ENCODE measurements at regions not wholly inside any gene's neighbourhood (a gene's known extent, or its start where the extent isn't known, plus 50 kb on each side); places are given as distances from the start of the nearest gene placed in this dataset.

GRCh38 chr3:107142171-107142570 is 235.1 kb upstream of the CCDC54 start:
- H3K27ac ChIP-seq = no peak overlapping the region
- no peak for TF ChIP-seq CTCF (IDR thresholded peaks at IDR 0.05)
- no peak for TF ChIP-seq ZFX (IDR thresholded peaks at IDR 0.05; ENCODE audit: borderline replicate concordance)

GRCh38 chr3:107142786-107143575 is 234.3 kb upstream of the CCDC54 start:
- no peak overlapping the region for H3K27ac ChIP-seq
- no peak for TF ChIP-seq ZFX (IDR thresholded peaks at IDR 0.05; ENCODE audit: borderline replicate concordance)
- no peak for TF ChIP-seq CTCF (IDR thresholded peaks at IDR 0.05)

- TF ChIP-seq CTCF (IDR thresholded peaks at IDR 0.05) (no peak), ZFX (IDR thresholded peaks at IDR 0.05; ENCODE audit: borderline replicate concordance) (no peak)
These were observed 226.6 kb upstream of the CCDC54 start for GRCh38 chr3:107150675-107151074.

GRCh38 chr3:107153981-107154380 is 223.3 kb upstream of the CCDC54 start:
- TF ChIP-seq CTCF (IDR thresholded peaks at IDR 0.05) = no peak
- no peak for TF ChIP-seq ZFX (IDR thresholded peaks at IDR 0.05; ENCODE audit: borderline replicate concordance)
- no peak overlapping the region for H3K27ac ChIP-seq

More at GRCh38 chr3:107150675-107151074, 226.6 kb upstream of the CCDC54 start:
- no peak overlapping the region for H3K27ac ChIP-seq

GRCh38 chr3:107172411-107172810 is 204.8 kb upstream of the CCDC54 start:
- H3K27ac ChIP-seq = no peak overlapping the region
- TF ChIP-seq ZFX (IDR thresholded peaks at IDR 0.05; ENCODE audit: borderline replicate concordance) (no peak), CTCF (IDR thresholded peaks at IDR 0.05) (no peak)

DNA sequence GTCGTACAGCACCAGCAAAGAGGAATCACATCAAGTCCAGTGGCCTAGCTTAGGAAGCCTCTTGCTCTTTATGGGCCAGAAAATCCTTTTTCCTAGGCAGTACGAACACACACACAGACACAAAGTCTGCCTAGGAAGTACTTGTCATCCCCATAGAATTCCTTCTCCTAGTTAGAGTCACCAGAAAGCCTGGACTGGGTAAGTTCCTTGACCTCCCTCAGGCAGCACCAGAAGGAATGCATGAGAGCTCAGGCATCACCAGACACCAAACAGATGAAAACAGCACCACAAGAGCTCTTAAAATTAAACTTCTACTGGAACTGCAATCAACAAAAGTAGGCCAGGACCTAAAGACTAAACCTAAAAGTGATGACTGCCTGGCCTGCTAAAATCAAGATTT is 192.9 kb upstream of the CCDC54 start:
- TF ChIP-seq ZFX (IDR thresholded peaks at IDR 0.05; ENCODE audit: borderline replicate concordance) = no peak
- no peak for TF ChIP-seq CTCF (IDR thresholded peaks at IDR 0.05)
- H3K27ac ChIP-seq = no peak overlapping the region

DNA sequence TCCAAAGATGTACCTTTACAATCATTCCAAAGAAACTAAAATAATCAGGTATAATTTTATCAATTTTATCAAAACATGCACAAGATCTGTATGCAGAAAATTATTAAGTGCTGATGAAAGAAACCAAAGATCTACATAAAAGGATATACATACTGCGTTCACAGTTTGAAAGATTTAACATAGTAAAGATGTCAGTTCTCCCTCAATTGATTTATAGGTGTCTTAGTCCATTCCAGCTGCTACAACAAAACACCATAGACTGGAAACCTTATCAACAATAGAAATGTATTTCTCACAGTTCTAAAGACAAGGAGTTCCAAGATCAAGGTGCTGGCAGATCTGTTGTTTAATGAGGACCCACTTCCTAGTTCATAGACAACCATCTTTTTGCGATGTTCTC is 189.0 kb upstream of the CCDC54 start:
- H3K27ac ChIP-seq = no peak overlapping the region
- TF ChIP-seq CTCF (IDR thresholded peaks at IDR 0.05) (no peak), ZFX (IDR thresholded peaks at IDR 0.05; ENCODE audit: borderline replicate concordance) (no peak)

Data from 22Rv1 (cell line).